MV-4-11 (cell line): ENCODE measurements at regions not wholly inside any gene's neighbourhood (a gene's known extent, or its start where the extent isn't known, plus 50 kb on each side); places are given as distances from the start of the nearest gene placed in this dataset.
"Not testable (repeated sequence)": the region's sequence is repeated elsewhere in the genome, so short reads cannot be mapped to it uniquely, and the experiment has no call there.

Experiments
- DNase-seq: peaks from one replicate; lab custom pipeline; 2025; lab: John Stamatoyannopoulos, UW

- DNase-seq: not testable (repeated sequence)
Measured at GRCh38 chr6:167709776-167710336, 116.9 kb upstream of the AFDN start.

GRCh38 chr6:167710363-167710920, 116.3 kb upstream of the AFDN start:
- DNase-seq: no peak

GRCh38 chr6:167711211-167711610, 115.5 kb upstream of the AFDN start:
- no peak for DNase-seq

GRCh38 chr6:167711768-167712730, 114.7 kb upstream of the AFDN start:
- DNase-seq: peak; percentile 56

- DNase-seq: no peak
Measured at GRCh38 chr6:167712731-167713475, 113.8 kb upstream of the AFDN start.

- DNase-seq: no peak
Measured at GRCh38 chr6:167714152-167714551, 112.6 kb upstream of the AFDN start.

GRCh38 chr6:167717455-167717854, 109.3 kb upstream of the AFDN start:
- DNase-seq: no peak

- DNase-seq: no peak
Measured at GRCh38 chr6:167717867-167718266, 108.8 kb upstream of the AFDN start.

GRCh38 chr6:167719920-167720319, 106.8 kb upstream of the AFDN start:
- no peak for DNase-seq

GRCh38 chr6:167720456-167721285, 106.0 kb upstream of the AFDN start:
- no peak for DNase-seq

GRCh38 chr6:167721291-167721690, 105.4 kb upstream of the AFDN start:
- DNase-seq: no peak

GRCh38 chr6:167722634-167723309, 103.9 kb upstream of the AFDN start:
- peak; percentile 21 for DNase-seq

- no peak for DNase-seq
Measured at GRCh38 chr6:167726043-167726621, 100.6 kb upstream of the AFDN start.

- no peak for DNase-seq
Measured at GRCh38 chr6:167730441-167730840, 96.3 kb upstream of the AFDN start.

GRCh38 chr6:167731216-167731615, 95.5 kb upstream of the AFDN start:
- DNase-seq: no peak

GRCh38 chr6:167731731-167732422, 94.8 kb upstream of the AFDN start:
- no peak for DNase-seq

GRCh38 chr6:167733740-167734661, 92.7 kb upstream of the AFDN start:
- no peak for DNase-seq

- DNase-seq: no peak
Measured at GRCh38 chr6:167734662-167735083, 92.0 kb upstream of the AFDN start.
